ENCODE measurements at regions not wholly inside any gene's neighbourhood (a gene's known extent, or its start where the extent isn't known, plus 50 kb on each side); places are given as distances from the start of the nearest gene placed in this dataset.

DNA sequence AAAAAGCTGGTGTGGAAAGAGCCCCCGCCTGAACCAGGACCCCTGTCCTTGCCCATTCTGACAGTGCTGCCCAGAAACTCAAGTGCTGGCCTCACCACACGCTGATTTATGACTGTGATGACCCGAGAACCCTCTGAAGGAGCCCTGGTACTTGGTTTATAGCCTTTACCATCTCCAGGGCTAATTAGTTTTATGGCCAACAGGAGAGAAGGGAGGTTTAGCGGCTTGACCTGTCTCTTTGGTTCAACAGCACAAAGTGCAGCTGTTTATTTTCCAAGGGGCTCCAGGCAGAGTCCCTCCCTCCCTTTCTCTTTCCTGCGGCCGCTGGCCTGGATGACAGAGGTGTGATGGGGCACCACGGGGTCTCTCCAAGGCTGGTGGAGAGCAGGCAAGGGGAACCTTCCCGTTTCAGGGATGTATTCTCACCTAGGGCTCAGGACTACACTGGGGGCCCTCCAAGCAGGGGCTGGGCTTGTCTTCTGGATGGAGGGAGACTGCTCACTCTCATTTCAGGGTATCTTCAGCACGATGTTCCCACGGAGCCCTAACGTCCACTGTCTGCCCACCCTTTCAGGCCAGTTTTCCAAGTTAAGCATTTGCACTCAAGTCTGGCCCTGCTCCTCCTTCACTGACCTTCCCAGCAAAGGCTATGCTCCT is 174.2 kb upstream of the GLI2 start:
- no peak overlapping the region for H3K9ac ChIP-seq (replicated peaks in 1 of 4; ENCODE audit: extremely low read depth in 1 of 4, low read depth in 3 of 4, low read length in 3 of 4)
- no peak overlapping the region for H3K23ac ChIP-seq (ENCODE audit: insufficient read length)
- no peak overlapping the region for H3K56ac ChIP-seq (replicated peaks; ENCODE audit: insufficient read length, low read depth, low read length)
- CTCF ChIA-PET (ENCODE audit: partially characterized antibody), result interaction anchor here (0.8 to 6.1 kb wide), 6 partner anchors 9 to 509 kb away, joined by 3 to 38 read pairs (median 8); no protein-coding TSS in a partner anchor
- no peak overlapping the region for H2BK20ac ChIP-seq (ENCODE audit: low read length)
- no peak overlapping the region for H4K8ac ChIP-seq (ENCODE audit: extremely low read depth, insufficient read depth, low read length)
- H2AK5ac ChIP-seq (ENCODE audit: low read depth, low read length), result no peak overlapping the region
- DNase-seq (ENCODE audit: low read depth in 1 of 2, low spot score in 2 of 2) (no peak), FAIRE-seq (no peak)
- H4K20me1 ChIP-seq (replicated peaks in 1 of 2; ENCODE audit: control insufficient read depth in 1 of 2, insufficient read depth in 2 of 2, low read length in 2 of 2), result peaks cover 2 to 3% of the 10 kb centered on the region in 2 experiments
- H4K5ac ChIP-seq (ENCODE audit: insufficient read length, low read depth, low read length), result no peak overlapping the region
- H3K18ac ChIP-seq (ENCODE audit: extremely low read depth, low read length), result no peak overlapping the region
- H3K4me3 ChIP-seq (ENCODE audit: extremely low read depth in 1 of 4, insufficient read depth in 2 of 4, low read depth in 3 of 4, low read length in 4 of 4), result no peak overlapping the region
- H4K91ac ChIP-seq (replicated peaks; ENCODE audit: insufficient read length, low read length), result no peak overlapping the region
- H3K4ac ChIP-seq (replicated peaks; ENCODE audit: insufficient read length, low read depth, low read length), result no peak overlapping the region
- no peaks in the 10 kb centered on the region for H3K36me3 ChIP-seq (ENCODE audit: control insufficient read depth in 2 of 4, insufficient read depth in 4 of 4, low read length in 3 of 4)
- no peak overlapping the region for H3K4me2 ChIP-seq (ENCODE audit: insufficient read depth in 1 of 2, low read depth in 2 of 2, low read length in 2 of 2)
- H3K27me3 ChIP-seq (replicated peaks in 1 of 4; ENCODE audit: control insufficient read depth in 3 of 4, extremely low read depth in 1 of 4, insufficient read depth in 3 of 4, low read length in 3 of 4), result peaks cover 0 to 6% (median 3%) of the 10 kb centered on the region in 4 experiments; a peak in 3 of 7 replicates
- no peak overlapping the region for H3K14ac ChIP-seq (ENCODE audit: insufficient read length)
- no peak overlapping the region for H2BK5ac ChIP-seq (ENCODE audit: low read depth, low read length)
- whole genome bisulfite sequencing, 2 experiments (ENCODE audit: extremely low coverage in 1 of 2, insufficient coverage in 1 of 2, insufficient read length in 1 of 2, insufficient replicate concordance in 2 of 2, low coverage in 1 of 2, low lambda C conversion rate in 2 of 2, missing lambda C conversion rate in 1 of 2), result 86% methylated on average over 11 of the region's 11 CpGs; no CpG with 5 or more reads in 1 of the 2 experiments
- H2BK120ac ChIP-seq (replicated peaks; ENCODE audit: low read depth, low read length), result no peak overlapping the region
- no peak overlapping the region for H3K27ac ChIP-seq (ENCODE audit: low read depth, low read length)
- POLR2A ChIA-PET (ENCODE audit: partially characterized antibody), result no interaction called here
- no peaks in the 10 kb centered on the region for H3K79me2 ChIP-seq (ENCODE audit: control insufficient read depth in 1 of 2, insufficient read depth in 2 of 2, low read length in 2 of 2)
- no peak overlapping the region for H2BK15ac ChIP-seq (ENCODE audit: low read length)
- H3K79me1 ChIP-seq (ENCODE audit: low read depth, low read length), result no peaks in the 10 kb centered on the region
- no peaks in the 10 kb centered on the region for H3K9me3 ChIP-seq (ENCODE audit: insufficient read depth in 2 of 2, low read depth in 1 of 2, low read length in 1 of 2)
- no peak overlapping the region for H2AFZ ChIP-seq (ENCODE audit: low read length)
- no peak overlapping the region for H2BK12ac ChIP-seq (ENCODE audit: low read depth, low read length)
- H3K4me1 ChIP-seq (replicated peaks in 1 of 4; ENCODE audit: control insufficient read depth in 3 of 4, insufficient read depth in 4 of 4, low read length in 3 of 4), result peaks cover 0 to 4% (median 3%) of the 10 kb centered on the region in 4 experiments; a peak in 4 of 7 replicates
- no peaks in the 10 kb centered on the region for H3K23me2 ChIP-seq (ENCODE audit: low read depth, low read length)
- TF ChIP-seq MAX (IDR thresholded peaks at IDR 0.05), result no peak
